Right ventricle myocardium inferior (tissue), 1 donor: ENCODE measurements at regions not wholly inside any gene's neighbourhood (a gene's known extent, or its start where the extent isn't known, plus 50 kb on each side); places are given as distances from the start of the nearest gene placed in this dataset.
A peak's percentile ranks its signal among the peaks of the same experiment; 100 is the strongest.

Experiments
- ATAC-seq: fragments of 200-7000 bp; cut with Tn5 transposase; one replicate; pipeline ENCODE4 v1.9.1; 2020; ENCODE audit warnings: mild to moderate bottlenecking, moderate library complexity
- DNase-seq: peaks from one replicate; pipeline ENCODE4 v3.0.0; 2021; ENCODE audit errors: missing footprints
- intact Hi-C: fragments of 100-400 bp; cut with DNase I; formaldehyde crosslinking; loops from one replicate; pipeline ENCODE4 v1.11.0; 2022
- donor health status: DM: no; HTN: yes; CAD: no; lungs with severe emphysema.

GRCh38 chr3:40771112-40771511, 246.4 kb downstream of the ZNF621 start:
- ATAC-seq, result no peak
- no peak for DNase-seq
- intact Hi-C loops, result no loop called here

GRCh38 chr3:40779039-40779438, 254.3 kb downstream of the ZNF621 start:
- ATAC-seq, result no peak
- no peak for DNase-seq
- intact Hi-C loops, result loop anchor here (1.0 kb wide), 1 partner anchor 99 kb away; no protein-coding TSS in a partner anchor

DNA sequence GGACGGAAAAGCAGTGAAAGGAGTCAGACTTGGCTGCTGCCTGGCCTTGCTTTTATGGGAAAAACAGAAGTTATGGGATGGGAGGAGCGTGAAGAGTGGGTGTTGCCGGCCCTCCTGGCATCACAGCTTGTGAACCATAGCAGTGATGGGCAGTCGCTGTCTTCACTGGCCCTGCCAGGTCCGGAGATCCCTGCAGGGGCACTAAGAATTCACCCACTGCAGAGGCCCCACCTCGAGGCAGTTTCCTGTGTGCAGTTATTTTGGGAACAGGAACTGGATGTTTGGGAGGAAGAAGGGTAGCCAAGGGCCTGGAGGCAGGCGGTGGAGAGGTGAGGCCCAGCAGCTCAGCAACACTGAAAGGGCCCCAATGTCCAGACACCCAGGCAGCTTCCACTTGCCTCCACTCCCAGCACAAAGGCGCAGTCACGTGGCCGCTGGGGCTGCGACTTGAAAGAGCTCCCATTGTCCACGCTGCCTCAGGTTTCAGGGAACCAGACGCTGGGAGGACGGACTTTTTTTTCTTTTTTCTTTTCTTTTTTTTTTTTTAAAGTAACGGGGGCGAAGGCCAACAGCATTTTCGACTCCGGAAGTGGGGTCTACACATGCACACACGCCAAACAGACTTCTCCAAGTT, 255.6 kb downstream of the ZNF621 start:
- intact Hi-C loops, result loop anchor here (1.0 to 5.0 kb wide), 3 partner anchors 90 to 193 kb away; no protein-coding TSS in a partner anchor
- ATAC-seq (peak; percentile 80), DNase-seq (peak; percentile 86)

- intact Hi-C loops, result loop anchor here (1.0 to 5.0 kb wide), 3 partner anchors 91 to 194 kb away; no protein-coding TSS in a partner anchor
- peak; percentile 84 for ATAC-seq
- DNase-seq, result peak; percentile 67
These were observed 256.2 kb downstream of the ZNF621 start for GRCh38 chr3:40780925-40781406.

DNA sequence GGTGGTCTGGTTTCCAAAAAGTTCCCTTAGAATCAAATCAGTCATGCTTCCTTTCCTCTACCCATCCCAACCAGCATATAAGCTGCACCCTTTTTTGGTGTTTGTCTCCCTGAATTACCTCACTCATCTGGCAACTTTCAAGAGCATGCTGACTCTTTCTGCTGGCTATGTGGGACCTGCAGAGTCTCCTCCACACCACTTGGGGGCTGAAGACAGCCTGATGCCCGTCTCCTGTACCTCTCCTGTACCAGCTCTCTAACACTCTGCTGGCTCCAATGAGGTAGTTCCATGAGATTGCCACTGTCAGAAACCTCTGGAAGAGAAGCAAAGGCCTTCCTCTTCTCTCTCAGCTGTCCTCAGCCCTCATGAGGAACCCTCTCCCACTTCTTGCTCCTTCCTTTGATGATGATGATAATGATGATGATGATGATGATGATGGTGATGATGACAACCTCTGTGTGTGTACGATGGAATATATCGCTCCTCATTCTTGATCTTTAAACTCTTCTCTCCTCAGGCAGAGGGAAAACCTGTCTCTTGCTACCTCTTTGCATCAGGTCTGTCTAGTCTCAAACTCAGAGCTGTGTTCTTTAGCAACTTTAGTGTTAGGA, 257.5 kb downstream of the ZNF621 start:
- intact Hi-C loops, result loop anchor here (5.0 kb wide), 2 partner anchors 190 to 195 kb away; no protein-coding TSS in a partner anchor
- no peak for ATAC-seq
- no peak for DNase-seq

- ATAC-seq (no peak), DNase-seq (no peak)
- intact Hi-C loops, result no loop called here
These were observed 266.0 kb downstream of the ZNF621 start for GRCh38 chr3:40790746-40791145.

DNA sequence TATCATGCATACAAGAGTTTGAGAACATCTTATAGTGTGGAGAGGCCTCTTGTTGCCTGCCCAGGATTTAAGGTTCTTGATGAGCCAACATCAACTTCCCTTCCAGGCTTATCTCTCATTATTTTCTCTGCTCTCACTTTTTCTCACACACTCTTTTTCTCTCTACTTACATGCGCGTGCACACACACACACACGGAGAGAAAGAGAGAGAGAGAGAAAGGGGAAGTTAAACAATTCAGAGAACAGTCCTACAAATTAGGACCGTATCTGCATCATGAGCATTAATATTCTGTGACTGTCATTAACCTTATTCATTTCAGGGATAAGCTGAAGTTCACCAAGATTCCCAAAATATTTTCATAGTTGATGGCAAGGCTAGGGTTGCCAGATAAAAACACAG, 269.0 kb downstream of the ZNF621 start:
- intact Hi-C loops, result no loop called here
- no peak for DNase-seq
- no peak for ATAC-seq

DNA sequence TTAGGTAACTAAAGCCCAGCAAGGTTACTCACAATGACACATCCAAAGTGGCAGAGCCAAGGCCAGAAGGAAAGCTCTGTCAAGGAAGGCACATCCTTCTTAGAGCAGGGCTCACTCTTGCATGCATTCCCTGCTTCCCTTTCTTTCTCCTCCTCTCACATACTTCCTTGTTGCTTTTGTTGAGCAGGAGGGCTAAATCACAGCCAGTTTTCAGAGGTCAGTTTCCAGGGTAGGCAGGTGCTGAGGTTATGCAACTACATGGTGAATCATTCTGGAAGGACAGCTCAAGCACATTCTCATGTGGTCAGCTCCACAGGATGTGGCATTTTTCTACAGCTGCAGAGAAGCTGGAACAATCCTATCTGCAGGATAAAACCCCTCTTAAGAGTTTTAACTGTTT, 275.6 kb downstream of the ZNF621 start:
- DNase-seq (no peak), ATAC-seq (peak; percentile 79)
- intact Hi-C loops, result no loop called here

DNA sequence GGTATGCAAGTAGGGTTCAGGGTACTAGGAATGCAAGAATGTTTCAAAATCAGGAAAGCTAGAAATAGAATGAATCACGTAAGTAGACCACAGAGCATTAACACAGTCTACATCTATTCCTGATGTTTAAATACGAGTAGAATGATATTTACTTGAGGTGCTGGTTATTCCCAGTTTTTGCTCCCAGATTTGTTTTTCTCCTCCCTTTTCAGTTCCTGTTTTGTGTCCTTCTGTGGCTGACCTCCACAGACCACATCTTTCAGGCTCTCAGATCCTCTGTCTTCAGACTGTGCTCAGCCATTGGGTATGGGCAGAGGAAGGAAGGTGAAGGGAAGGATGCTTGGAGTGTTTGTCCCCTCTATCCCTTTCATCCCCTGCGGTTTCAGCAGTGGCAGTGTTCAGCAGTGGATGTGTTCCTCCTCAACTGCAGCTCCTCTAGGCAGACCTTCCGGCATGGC, 276.6 kb downstream of the ZNF621 start:
- no peak for ATAC-seq
- no peak for DNase-seq
- intact Hi-C loops, result no loop called here

DNA sequence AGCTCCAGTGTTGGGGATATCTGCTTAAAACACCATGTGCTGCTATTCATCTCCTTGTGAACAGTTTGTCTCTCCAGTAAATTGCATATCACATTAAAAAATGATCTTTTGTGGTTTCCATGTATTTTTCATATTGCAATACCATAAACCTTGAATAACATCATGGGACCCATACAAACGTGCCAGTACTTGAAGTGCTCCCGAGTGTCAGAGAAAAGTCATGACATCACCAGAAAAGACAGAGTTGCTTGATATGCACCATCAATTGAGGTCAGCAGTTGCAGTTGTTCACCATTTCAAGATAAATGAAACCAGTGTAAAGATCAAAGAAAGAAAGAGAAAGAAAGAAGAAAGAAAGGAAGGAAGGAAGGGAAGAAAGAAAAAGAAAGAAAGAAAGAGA, 278.6 kb downstream of the ZNF621 start:
- intact Hi-C loops, result no loop called here
- DNase-seq (no peak), ATAC-seq (no peak)

- intact Hi-C loops, result no loop called here
- DNase-seq, result no peak
- no peak for ATAC-seq
These were observed 280.7 kb downstream of the ZNF621 start for GRCh38 chr3:40805456-40805855.

- ATAC-seq (no peak), DNase-seq (no peak)
- intact Hi-C loops, result no loop called here
These were observed 286.1 kb downstream of the ZNF621 start for GRCh38 chr3:40810813-40811212.

DNA sequence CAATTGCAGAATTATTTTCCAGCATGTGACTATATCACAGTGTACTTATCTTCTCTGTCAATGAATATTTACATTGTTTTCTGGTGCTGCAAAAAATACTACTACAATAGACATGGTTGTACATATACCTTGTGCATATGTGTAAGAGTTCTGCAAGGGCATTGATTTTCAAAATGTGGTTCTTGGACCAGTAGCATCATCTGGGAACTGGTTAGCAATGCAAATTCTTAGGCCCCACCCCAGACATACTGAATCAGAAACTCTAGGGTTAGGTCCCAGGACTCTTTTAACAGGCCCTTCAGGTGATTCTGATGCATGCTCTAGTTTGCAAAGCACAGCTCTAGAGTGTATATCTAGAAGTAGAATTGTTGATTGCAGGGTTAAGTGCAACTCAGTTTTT, 292.3 kb downstream of the ZNF621 start:
- intact Hi-C loops, result no loop called here
- DNase-seq, result no peak
- no peak for ATAC-seq

GRCh38 chr3:40821315-40821714, 296.6 kb downstream of the ZNF621 start:
- intact Hi-C loops, result no loop called here
- DNase-seq (no peak), ATAC-seq (no peak)

DNA sequence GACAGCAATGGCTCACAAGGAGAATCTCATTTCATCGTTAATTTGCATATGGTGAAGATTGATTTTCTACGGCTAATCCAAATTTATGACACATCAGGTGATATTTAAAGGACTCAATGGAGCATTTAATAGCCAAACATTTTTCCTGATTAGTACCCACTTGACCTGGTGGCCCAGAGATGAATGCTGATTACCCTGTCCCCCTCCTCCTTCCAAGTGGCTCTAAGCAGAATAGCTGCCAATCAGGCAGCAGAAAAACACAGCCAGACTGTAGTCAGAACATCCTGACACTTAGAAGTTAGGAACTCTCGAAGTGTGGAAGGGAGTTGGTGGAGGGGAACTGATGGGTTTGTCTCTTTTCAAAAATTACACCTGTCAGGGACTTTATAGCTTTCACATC, 302.5 kb downstream of the ZNF621 start:
- ATAC-seq, result no peak
- no peak for DNase-seq
- intact Hi-C loops, result no loop called here

DNA sequence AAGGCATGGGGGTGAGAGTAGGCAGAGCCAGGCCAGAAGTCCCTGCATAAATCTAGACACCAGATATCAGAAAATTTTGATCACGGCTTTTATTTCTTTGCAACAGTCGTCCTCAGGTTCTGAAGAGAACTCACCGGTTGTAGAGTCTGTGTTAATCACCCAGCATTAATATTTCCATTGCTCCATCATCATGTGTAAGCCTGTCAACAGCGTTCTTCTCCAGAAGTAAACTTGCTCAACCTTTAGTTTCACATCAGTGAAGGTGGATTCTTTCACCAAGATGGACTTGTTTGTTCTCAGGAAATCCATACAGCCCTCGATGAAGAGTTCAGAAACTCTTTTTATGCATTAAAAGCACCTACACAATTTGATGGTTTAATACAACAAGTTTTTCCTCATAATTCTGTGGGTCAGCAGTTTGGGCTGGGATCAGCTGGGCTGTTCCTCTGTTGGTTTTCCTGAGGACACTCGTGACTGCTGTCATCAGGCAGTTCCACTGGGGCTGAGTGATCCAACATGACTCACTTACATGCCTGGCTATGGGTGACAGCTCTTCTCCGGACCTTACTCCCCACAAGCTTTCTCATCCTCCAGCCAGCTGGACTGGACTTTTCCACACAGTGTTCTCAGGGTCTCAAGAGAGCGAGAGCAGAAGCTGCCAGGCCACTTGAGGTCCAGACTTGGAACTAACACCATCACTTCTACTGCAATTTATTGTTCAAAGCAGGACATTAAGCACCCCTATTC, 303.4 kb downstream of the ZNF621 start:
- intact Hi-C loops, result no loop called here
- peak; percentile 71 for DNase-seq

GRCh38 chr3:40828741-40829415, 304.1 kb downstream of the ZNF621 start:
- intact Hi-C loops, result no loop called here
- ATAC-seq (no peak), DNase-seq (no peak)

More for the DNA sequence above, 303.4 kb downstream of the ZNF621 start:
- ATAC-seq, result peak; percentile 99

- DNase-seq (no peak), ATAC-seq (no peak)
- intact Hi-C loops, result no loop called here
These were observed 305.1 kb downstream of the ZNF621 start for GRCh38 chr3:40829876-40830275.

GRCh38 chr3:40837300-40837699, 312.5 kb downstream of the ZNF621 start:
- intact Hi-C loops, result no loop called here
- no peak for ATAC-seq

More at GRCh38 chr3:40837300-40837699, 312.5 kb downstream of the ZNF621 start:
- DNase-seq, result no peak
